ENCODE measurements at regions not wholly inside any gene's neighbourhood (a gene's known extent, or its start where the extent isn't known, plus 50 kb on each side); places are given as distances from the start of the nearest gene placed in this dataset.

DNA sequence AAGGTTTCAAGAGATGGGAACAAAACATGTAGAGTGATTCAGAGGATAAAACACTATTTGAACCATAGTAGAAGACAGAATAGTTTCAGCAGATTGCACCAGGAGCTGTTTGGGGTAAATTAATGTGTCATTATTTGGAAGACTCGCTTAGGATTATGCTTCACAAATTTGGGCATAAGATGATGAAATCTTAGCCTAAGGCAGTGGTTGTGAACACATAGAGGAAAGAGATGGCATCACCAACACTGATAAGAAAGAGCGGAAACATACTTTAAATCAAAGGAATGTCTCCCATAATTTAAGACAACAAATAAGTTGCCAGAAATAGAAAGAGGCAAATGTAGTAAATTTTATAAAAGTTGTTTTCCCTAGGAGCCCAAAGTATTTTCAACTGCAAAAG, 66.1 kb upstream of the TBCA start:
- H3K27me3 ChIP-seq, result peaks cover 39% of the 10 kb centered on the region
- H3K27ac ChIP-seq, result no peak overlapping the region
- peaks cover 7% of the 10 kb centered on the region for H3K4me1 ChIP-seq
- 59% methylated on average over 2 of the region's 2 CpGs for WGBS
- H3K36me3 ChIP-seq, result no peaks in the 10 kb centered on the region
- no peak for DNase-seq (ENCODE audit: low spot score in 2 of 2)
- no peaks in the 10 kb centered on the region for H3K9me3 ChIP-seq
- TF ChIP-seq EP300 (IDR thresholded peaks at IDR 0.05), result no peak
- no peak for TF ChIP-seq POLR2AphosphoS5 (IDR thresholded peaks at IDR 0.05)
- TF ChIP-seq, protein P1, sequence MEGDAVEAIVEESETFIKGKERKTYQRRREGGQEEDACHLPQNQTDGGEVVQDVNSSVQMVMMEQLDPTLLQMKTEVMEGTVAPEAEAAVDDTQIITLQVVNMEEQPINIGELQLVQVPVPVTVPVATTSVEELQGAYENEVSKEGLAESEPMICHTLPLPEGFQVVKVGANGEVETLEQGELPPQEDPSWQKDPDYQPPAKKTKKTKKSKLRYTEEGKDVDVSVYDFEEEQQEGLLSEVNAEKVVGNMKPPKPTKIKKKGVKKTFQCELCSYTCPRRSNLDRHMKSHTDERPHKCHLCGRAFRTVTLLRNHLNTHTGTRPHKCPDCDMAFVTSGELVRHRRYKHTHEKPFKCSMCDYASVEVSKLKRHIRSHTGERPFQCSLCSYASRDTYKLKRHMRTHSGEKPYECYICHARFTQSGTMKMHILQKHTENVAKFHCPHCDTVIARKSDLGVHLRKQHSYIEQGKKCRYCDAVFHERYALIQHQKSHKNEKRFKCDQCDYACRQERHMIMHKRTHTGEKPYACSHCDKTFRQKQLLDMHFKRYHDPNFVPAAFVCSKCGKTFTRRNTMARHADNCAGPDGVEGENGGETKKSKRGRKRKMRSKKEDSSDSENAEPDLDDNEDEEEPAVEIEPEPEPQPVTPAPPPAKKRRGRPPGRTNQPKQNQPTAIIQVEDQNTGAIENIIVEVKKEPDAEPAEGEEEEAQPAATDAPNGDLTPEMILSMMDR (IDR thresholded peaks at IDR 0.05), result no peak
- no peak for TF ChIP-seq POLR2A (IDR thresholded peaks at IDR 0.05)
- H3K4me3 ChIP-seq, result no peak overlapping the region

DNA sequence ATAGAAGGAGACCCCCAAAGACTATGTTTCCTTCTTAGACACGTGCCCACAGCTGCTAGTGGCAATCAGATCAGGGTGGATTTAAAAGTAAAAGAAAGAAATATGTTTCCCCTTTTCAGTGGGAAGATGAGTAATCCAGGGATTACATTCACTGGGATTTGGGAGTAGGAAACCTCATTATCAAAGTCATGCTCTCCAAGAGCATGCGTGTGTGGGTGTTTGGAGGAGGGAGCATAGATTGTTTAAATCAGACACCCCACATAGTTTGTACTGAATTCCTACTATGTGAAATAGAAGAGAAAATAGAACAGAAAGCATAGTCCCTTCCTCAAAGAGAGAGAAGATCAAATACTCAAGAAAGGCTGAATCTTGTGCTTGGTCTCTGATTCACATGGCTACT, 65.5 kb upstream of the TBCA start:
- H3K36me3 ChIP-seq, result no peaks in the 10 kb centered on the region
- no peaks in the 10 kb centered on the region for H3K9me3 ChIP-seq
- peaks cover 36% of the 10 kb centered on the region for H3K27me3 ChIP-seq
- DNase-seq (ENCODE audit: low spot score in 2 of 2), result no peak
- TF ChIP-seq EP300 (IDR thresholded peaks at IDR 0.05), result no peak
- TF ChIP-seq, protein P1 (IDR thresholded peaks at IDR 0.05), result no peak
- no peak for TF ChIP-seq POLR2AphosphoS5 (IDR thresholded peaks at IDR 0.05)
- TF ChIP-seq POLR2A (IDR thresholded peaks at IDR 0.05), result no peak
- H3K4me3 ChIP-seq, result no peak overlapping the region
- no peak overlapping the region for H3K27ac ChIP-seq
- H3K4me1 ChIP-seq, result peaks cover 7% of the 10 kb centered on the region
- WGBS, result 92% methylated on average over 2 of the region's 2 CpGs

DNA sequence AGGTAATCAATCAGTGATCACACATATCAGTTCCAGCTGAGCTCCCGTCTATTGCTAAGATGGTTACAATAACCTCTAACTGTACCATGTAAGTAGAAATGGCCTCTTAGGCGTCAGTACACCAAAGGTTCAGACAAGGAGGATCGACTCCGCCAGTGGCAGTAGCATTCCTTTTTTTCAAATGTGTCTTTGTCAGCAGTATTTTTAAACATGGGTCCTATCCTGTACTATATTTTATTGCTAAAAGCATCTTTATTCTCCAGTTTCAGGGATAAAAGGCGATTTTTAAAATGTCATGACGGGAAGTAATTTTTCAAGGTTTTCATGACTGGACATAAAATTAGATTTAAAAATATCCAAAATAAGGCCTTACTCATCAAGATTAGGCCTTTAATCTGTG, 64.8 kb upstream of the TBCA start:
- Histone ChIP-seq H3K36me3 (no peaks in the 10 kb centered on the region), H3K9me3 (no peaks in the 10 kb centered on the region), H3K4me3 (no peak overlapping the region), H3K27ac (no peak overlapping the region), H3K27me3 (peaks cover 32% of the 10 kb centered on the region), H3K4me1 (peaks cover 7% of the 10 kb centered on the region)
- WGBS, result 92% methylated on average over 6 of the region's 6 CpGs
- TF ChIP-seq POLR2AphosphoS5 (IDR thresholded peaks at IDR 0.05) (no peak), EP300 (IDR thresholded peaks at IDR 0.05) (no peak), POLR2A (IDR thresholded peaks at IDR 0.05) (no peak)
- TF ChIP-seq, protein P1 (IDR thresholded peaks at IDR 0.05), result no peak
- DNase-seq (ENCODE audit: low spot score in 2 of 2), result no peak

DNA sequence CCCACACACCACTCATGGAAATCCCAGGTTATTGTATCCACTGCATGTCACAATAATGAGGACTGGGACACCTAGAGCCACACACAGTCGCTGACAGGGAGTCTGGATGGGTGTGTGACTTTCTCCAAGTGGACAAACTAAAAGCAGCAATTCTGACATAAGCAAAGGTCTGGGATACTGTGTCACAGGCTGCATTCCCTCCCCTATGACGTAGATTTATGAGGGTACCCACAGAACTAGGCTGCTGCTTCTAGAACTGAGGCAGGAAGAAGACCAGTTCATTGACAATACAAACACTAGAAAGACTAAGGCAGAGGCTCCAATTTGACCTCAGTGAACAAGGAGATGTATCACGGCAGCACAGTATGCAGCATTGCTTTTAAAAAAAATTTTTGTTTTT, 63.6 kb upstream of the TBCA start:
- Histone ChIP-seq H3K36me3 (no peaks in the 10 kb centered on the region), H3K27me3 (peaks cover 19% of the 10 kb centered on the region), H3K9me3 (no peaks in the 10 kb centered on the region), H3K4me1 (peaks cover 2% of the 10 kb centered on the region), H3K4me3 (no peak overlapping the region), H3K27ac (no peak overlapping the region)
- no peak for DNase-seq (ENCODE audit: low spot score in 2 of 2)
- TF ChIP-seq, protein P1 (IDR thresholded peaks at IDR 0.05), result no peak
- TF ChIP-seq POLR2A (IDR thresholded peaks at IDR 0.05) (no peak), EP300 (IDR thresholded peaks at IDR 0.05) (no peak), POLR2AphosphoS5 (IDR thresholded peaks at IDR 0.05) (no peak)
- 88% methylated on average over 3 of the region's 3 CpGs for WGBS

DNA sequence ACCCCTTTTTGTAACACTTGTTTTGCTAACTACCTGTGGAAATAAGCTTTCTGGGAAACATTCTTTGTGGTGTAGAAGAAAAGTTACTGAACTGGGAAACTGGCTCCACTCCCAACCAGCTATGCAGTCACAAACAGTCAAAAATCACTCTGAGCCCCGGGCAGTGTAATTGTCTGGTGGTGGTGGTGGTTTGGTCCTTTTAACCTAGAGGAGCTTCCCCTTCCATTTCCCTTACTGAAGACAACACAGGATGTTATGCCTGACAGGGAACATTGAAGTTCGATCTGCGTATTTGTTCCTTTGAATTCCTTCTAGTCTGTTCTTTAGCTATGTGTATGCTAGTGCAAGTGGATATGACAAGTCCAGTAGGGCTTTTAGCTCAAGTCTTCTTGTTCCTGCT, 56.8 kb upstream of the TBCA start:
- no peak overlapping the region for H3K4me3 ChIP-seq
- H3K36me3 ChIP-seq, result no peaks in the 10 kb centered on the region
- peaks cover 13% of the 10 kb centered on the region for H3K27me3 ChIP-seq
- WGBS, result 58% methylated on average over 3 of the region's 3 CpGs
- H3K27ac ChIP-seq, result no peak overlapping the region
- no peaks in the 10 kb centered on the region for H3K9me3 ChIP-seq
- H3K4me1 ChIP-seq, result no peaks in the 10 kb centered on the region
- DNase-seq (ENCODE audit: low spot score in 2 of 2), result no peak
- TF ChIP-seq, protein P1 (IDR thresholded peaks at IDR 0.05), result no peak
- TF ChIP-seq EP300 (IDR thresholded peaks at IDR 0.05), result no peak
- TF ChIP-seq POLR2AphosphoS5 (IDR thresholded peaks at IDR 0.05), result no peak
- no peak for TF ChIP-seq POLR2A (IDR thresholded peaks at IDR 0.05)

All from suprapubic skin (tissue), 4 donors.